Stimulated activated naive CD8-positive, alpha-beta T cell treated with anti-CD3 and anti-CD28 coated beads, Interleukin-15, amount 100 ng/mL, for 72 hours (primary cell): ENCODE measurements at regions not wholly inside any gene's neighbourhood (a gene's known extent, or its start where the extent isn't known, plus 50 kb on each side); places are given as distances from the start of the nearest gene placed in this dataset.
"Not testable (repeated sequence)": the region's sequence is repeated elsewhere in the genome, so short reads cannot be mapped to it uniquely, and the experiment has no call there.

Experiments used
- ATAC-seq: fragments of 150-1000 bp; cut with Tn5 transposase; 2 replicates; pipeline ENCODE4 v1.10.0; 2021; ENCODE audit warnings: mild to moderate bottlenecking, moderate library complexity
- DNase-seq, 2 donors: peaks; one replicate each; pipeline ENCODE4 v3.0.0; 2021 to 2022
- H3K27ac Mint-ChIP-seq, 2 donors: one replicate each; pipeline ENCODE4 v1.8.0; 2022; ENCODE audit warnings: mild to moderate bottlenecking in 2 of 2, mixed read lengths in 2 of 2, moderate library complexity in 2 of 2
- H3K27me3 Mint-ChIP-seq: one replicate; pipeline ENCODE4 v1.8.0; 2022; ENCODE audit warnings: mixed read lengths
- H3K4me1 Mint-ChIP-seq: one replicate; pipeline ENCODE4 v1.8.0; 2022; ENCODE audit warnings: mild to moderate bottlenecking, mixed read lengths
- H3K4me3 Mint-ChIP-seq, 2 donors: one replicate each; pipeline ENCODE4 v1.8.0; 2022; ENCODE audit warnings: mild to moderate bottlenecking in 2 of 2, mixed read lengths in 2 of 2, moderate library complexity in 1 of 2
- H3K9me3 Mint-ChIP-seq, 2 donors: one replicate each; pipeline ENCODE4 v1.8.0; 2022; ENCODE audit warnings: mixed read lengths in 2 of 2

DNA sequence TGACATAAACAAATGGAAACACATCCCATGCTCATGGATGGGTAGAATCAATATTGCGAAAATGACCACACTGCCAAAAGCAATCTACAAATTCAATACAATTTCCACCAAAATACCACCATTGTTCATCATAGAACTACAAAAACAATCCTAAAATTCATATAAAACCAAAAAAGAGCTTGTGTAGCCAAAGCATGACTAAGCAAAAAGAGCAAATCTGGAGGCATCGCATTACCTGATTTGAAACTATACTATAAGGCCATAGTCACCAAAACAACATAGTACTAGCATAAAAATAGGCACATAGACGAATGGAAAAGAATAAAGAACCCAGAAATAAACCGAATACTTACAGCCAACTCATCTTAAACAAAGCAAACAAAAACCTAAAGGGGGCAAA, 342.8 kb upstream of the AGA start:
- no peak for ATAC-seq
- peaks cover 0 to 8% of the 10 kb centered on the region in 2 donors for H3K9me3 Mint-ChIP-seq
- no peak overlapping the region for H3K4me3 Mint-ChIP-seq
- no peaks in the 10 kb centered on the region for H3K4me1 Mint-ChIP-seq
- no peak overlapping the region for H3K27ac Mint-ChIP-seq
- no peak for DNase-seq
- no peaks in the 10 kb centered on the region for H3K27me3 Mint-ChIP-seq

- Mint-ChIP-seq H3K4me1 (no peaks in the 10 kb centered on the region), H3K9me3 (no peaks in the 10 kb centered on the region), H3K27ac (no peak overlapping the region), H3K4me3 (no peak overlapping the region), H3K27me3 (no peaks in the 10 kb centered on the region)
- no peak for ATAC-seq
- no peak for DNase-seq
These were observed 347.4 kb upstream of the AGA start for GRCh38 chr4:177789610-177790009.

DNA sequence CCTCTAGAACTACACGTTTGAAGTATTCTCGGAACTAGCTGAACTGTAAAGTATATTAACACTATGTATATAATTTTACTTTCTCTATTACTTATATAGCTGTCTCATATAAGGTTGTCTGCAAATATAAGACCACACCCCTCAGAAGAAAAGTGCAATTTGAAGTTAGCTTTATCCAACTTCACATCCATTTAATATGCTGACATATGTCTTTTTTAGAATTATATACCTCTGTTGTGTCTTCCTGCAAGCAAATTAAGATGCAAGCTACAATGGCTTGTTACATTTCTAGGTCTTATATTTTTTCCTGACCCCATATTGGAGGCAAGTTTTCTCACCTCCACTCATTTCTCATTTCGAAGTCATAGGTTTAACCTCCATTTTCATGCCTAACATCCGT, 349.0 kb upstream of the AGA start:
- ATAC-seq (no peak), DNase-seq (no peak)
- no peak overlapping the region for H3K27ac Mint-ChIP-seq

DNA sequence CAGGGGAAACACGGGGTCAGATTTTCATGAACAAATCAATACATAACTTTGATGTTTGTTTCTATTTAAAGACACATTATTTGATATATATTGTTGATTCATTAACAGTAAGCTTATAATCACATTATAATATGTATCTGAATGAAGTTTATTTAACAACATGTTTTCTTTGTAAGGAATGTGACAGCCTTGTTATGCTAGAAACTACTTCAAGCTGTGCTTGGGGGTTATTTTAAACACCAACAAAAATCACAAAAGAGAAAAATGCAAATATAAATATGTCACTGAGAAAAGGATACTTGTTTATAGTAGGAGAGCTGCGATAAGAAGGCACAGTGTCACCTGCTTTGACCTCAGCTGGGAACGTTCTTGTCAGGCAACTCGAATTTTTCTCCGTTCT, 354.6 kb upstream of the AGA start:
- H3K4me3 Mint-ChIP-seq: no peak overlapping the region
- no peaks in the 10 kb centered on the region for H3K9me3 Mint-ChIP-seq

More for the DNA sequence above, 349.0 kb upstream of the AGA start:
- Mint-ChIP-seq H3K4me1 (no peaks in the 10 kb centered on the region), H3K27me3 (no peaks in the 10 kb centered on the region), H3K9me3 (no peaks in the 10 kb centered on the region), H3K4me3 (no peak overlapping the region)

GRCh38 chr4:177798161-177798560, 355.9 kb upstream of the AGA start:
- no peak overlapping the region for H3K4me3 Mint-ChIP-seq
- ATAC-seq: no peak
- no peaks in the 10 kb centered on the region for H3K9me3 Mint-ChIP-seq
- H3K27me3 Mint-ChIP-seq: no peaks in the 10 kb centered on the region
- H3K27ac Mint-ChIP-seq: no peak overlapping the region
- no peak for DNase-seq
- no peaks in the 10 kb centered on the region for H3K4me1 Mint-ChIP-seq

More for the DNA sequence above, 354.6 kb upstream of the AGA start:
- H3K27me3 Mint-ChIP-seq: no peaks in the 10 kb centered on the region
- no peaks in the 10 kb centered on the region for H3K4me1 Mint-ChIP-seq
- DNase-seq (no peak), ATAC-seq (no peak)
- H3K27ac Mint-ChIP-seq: no peak overlapping the region

DNA sequence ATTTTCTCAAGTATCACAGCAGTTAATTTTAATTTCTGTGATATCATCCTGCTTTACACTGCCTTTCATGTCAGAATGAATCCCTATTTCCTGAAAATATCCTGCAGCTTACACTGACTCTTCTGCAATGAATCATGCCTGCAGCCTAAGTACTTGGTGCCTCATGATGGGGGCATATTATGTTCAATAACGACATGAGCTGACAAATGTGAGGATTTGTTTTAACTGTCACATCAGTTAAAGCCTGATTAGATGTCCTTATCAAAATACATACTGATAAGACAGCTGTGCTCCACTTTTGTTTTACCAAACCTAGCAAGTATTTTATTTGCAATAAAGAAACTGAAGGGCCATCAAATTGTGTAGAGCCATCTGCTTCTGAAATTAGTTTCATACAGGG, 359.9 kb upstream of the AGA start:
- H3K27me3 Mint-ChIP-seq: no peaks in the 10 kb centered on the region
- DNase-seq (no peak), ATAC-seq (no peak)
- no peaks in the 10 kb centered on the region for H3K9me3 Mint-ChIP-seq
- no peaks in the 10 kb centered on the region for H3K4me1 Mint-ChIP-seq
- no peak overlapping the region for H3K27ac Mint-ChIP-seq
- H3K4me3 Mint-ChIP-seq: no peak overlapping the region

DNA sequence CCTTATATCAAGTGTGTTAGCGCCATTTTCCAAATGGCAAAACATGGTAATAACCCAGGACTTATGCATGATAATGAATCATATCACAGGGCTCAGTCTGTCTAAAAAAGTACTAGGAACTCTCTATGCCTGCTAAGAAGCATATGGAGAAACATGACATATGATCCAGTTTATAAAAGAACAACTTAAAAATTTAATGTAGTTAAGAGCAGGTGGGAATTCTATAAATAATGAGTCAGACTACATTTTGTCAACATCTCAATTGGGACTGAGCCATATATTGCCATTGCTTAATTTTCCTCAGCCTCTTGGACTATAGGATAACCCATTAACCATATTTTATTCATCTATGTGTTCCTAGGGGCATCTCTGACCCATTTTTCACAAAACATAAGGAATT, 360.4 kb upstream of the AGA start:
- Mint-ChIP-seq H3K27ac (no peak overlapping the region), H3K27me3 (no peaks in the 10 kb centered on the region), H3K9me3 (no peaks in the 10 kb centered on the region)

GRCh38 chr4:177803151-177803550, 360.9 kb upstream of the AGA start:
- Mint-ChIP-seq H3K9me3 (no peaks in the 10 kb centered on the region), H3K4me3 (no peak overlapping the region)
- ATAC-seq: no peak

More for the DNA sequence above, 360.4 kb upstream of the AGA start:
- ATAC-seq (no peak), DNase-seq (no peak)
- H3K4me1 Mint-ChIP-seq: no peaks in the 10 kb centered on the region
- no peak overlapping the region for H3K4me3 Mint-ChIP-seq

GRCh38 chr4:177809791-177810190, 367.6 kb upstream of the AGA start:
- no peak for ATAC-seq

More at GRCh38 chr4:177803151-177803550, 360.9 kb upstream of the AGA start:
- H3K27ac Mint-ChIP-seq: no peak overlapping the region
- no peaks in the 10 kb centered on the region for H3K4me1 Mint-ChIP-seq
- no peaks in the 10 kb centered on the region for H3K27me3 Mint-ChIP-seq
- no peak for DNase-seq

DNA sequence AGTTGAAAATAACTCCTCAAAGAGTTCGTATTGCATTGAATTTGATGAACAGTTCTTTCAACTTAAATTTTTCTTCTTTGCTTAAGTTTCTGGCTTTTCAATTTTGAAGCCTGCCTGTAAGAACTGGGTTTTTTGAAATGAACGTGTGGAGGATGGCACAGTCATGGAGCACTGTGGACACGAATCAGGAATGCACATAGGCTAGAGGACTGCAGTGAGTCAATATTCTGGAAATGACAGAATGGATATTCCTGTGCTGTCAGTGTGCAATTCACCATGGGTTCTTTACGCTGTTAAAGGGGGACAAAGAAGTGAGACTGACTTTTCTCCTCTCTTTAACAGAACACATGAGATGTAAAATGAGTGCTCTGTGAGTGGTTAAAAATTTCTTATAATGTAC, 368.0 kb upstream of the AGA start:
- H3K4me1 Mint-ChIP-seq: no peaks in the 10 kb centered on the region
- no peak overlapping the region for H3K27ac Mint-ChIP-seq
- no peak for ATAC-seq
- H3K4me3 Mint-ChIP-seq: no peak overlapping the region
- H3K9me3 Mint-ChIP-seq: no peaks in the 10 kb centered on the region
- H3K27me3 Mint-ChIP-seq: no peaks in the 10 kb centered on the region
- no peak for DNase-seq

More at GRCh38 chr4:177809791-177810190, 367.6 kb upstream of the AGA start:
- Mint-ChIP-seq H3K4me1 (no peaks in the 10 kb centered on the region), H3K9me3 (no peaks in the 10 kb centered on the region), H3K4me3 (no peak overlapping the region), H3K27me3 (no peaks in the 10 kb centered on the region), H3K27ac (no peak overlapping the region)
- no peak for DNase-seq

DNA sequence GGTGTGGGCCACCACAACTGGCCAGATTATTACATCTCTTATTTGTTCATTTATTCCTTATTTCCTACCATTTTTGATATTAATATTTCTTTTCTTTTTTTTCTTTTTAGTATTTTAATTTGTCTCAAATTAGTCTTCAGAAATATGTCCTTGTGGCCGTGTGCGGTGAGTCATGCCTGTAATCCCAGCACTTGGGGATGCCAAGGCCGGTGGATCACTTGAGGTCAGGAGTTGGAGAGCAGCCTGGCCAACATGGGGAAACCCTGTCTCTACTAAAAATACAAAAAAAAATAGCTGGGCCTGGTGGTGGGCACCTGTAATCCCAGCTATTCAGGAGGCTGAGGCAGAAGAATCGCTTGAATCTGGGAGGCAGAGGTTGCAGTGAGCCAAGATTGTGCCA, 376.2 kb upstream of the AGA start:
- ATAC-seq, DNase-seq, H3K4me3 Mint-ChIP-seq, H3K4me1 Mint-ChIP-seq, H3K27me3 Mint-ChIP-seq, H3K27ac Mint-ChIP-seq, H3K9me3 Mint-ChIP-seq: not testable (repeated sequence)

- DNase-seq (no peak), ATAC-seq (no peak)
- peaks cover under 1 to 5% of the 10 kb centered on the region in 2 donors for H3K9me3 Mint-ChIP-seq
- H3K4me1 Mint-ChIP-seq: no peaks in the 10 kb centered on the region
- H3K4me3 Mint-ChIP-seq: no peak overlapping the region
- H3K27me3 Mint-ChIP-seq: no peaks in the 10 kb centered on the region
- H3K27ac Mint-ChIP-seq: no peak overlapping the region
These were observed 384.7 kb upstream of the AGA start for GRCh38 chr4:177826973-177827372.

DNA sequence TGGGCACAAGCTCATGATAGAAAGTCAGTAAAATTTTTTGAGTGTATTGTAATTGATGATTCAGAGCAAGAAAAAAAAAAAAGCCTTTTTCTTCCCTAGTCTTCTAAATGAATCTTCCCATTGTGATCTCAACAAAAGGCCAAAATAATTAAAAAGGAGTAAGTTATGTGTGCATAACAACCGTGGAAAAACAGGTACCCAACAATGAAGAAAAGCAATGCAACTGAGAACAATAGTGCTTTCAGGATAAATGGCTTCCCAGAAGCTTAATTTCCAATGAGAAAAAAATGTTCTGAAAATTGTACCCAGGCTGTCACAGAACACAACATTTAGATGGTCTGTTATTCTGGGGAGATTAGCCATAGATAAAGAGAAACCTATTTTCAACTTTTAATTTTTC, 399.0 kb upstream of the AGA start:
- no peaks in the 10 kb centered on the region for H3K27me3 Mint-ChIP-seq
- DNase-seq (no peak), ATAC-seq (no peak)
- no peaks in the 10 kb centered on the region for H3K4me1 Mint-ChIP-seq
- no peaks in the 10 kb centered on the region for H3K9me3 Mint-ChIP-seq
- H3K4me3 Mint-ChIP-seq: no peak overlapping the region
- no peak overlapping the region for H3K27ac Mint-ChIP-seq

DNA sequence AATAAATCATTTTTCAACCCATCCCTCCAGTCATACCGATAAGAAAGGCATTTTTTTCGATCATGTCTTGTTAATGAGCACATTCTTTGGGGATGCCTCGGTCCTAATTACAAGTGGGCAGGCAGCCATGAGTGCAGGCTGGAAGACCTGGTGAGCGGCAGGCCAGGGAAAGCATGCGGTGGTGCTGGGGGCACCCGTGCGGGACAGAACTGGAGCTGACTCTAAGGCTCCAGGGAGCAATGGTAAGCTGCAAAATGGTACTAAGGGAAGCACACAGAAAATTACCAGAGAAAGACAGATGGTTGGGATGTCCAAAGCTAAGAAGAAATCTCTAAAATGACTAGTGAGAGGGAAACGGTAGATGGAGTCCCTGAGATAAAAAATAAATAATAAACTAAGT, 411.0 kb upstream of the AGA start:
- no peak overlapping the region for H3K27ac Mint-ChIP-seq
- H3K4me1 Mint-ChIP-seq: no peaks in the 10 kb centered on the region
- no peak for DNase-seq
- H3K4me3 Mint-ChIP-seq: no peak overlapping the region
- peaks cover 0 to 6% of the 10 kb centered on the region in 2 donors for H3K9me3 Mint-ChIP-seq
- no peak for ATAC-seq
- H3K27me3 Mint-ChIP-seq: no peaks in the 10 kb centered on the region

- Mint-ChIP-seq H3K4me3 (no peak overlapping the region), H3K27ac (no peak overlapping the region), H3K4me1 (no peaks in the 10 kb centered on the region), H3K9me3 (peaks cover 0 to 6% of the 10 kb centered on the region in 2 donors), H3K27me3 (no peaks in the 10 kb centered on the region)
- DNase-seq: no peak
- no peak for ATAC-seq
These were observed 413.4 kb upstream of the AGA start for GRCh38 chr4:177855507-177856197.

GRCh38 chr4:177860171-177860570, 417.9 kb upstream of the AGA start:
- no peaks in the 10 kb centered on the region for H3K27me3 Mint-ChIP-seq
- ATAC-seq: no peak

GRCh38 chr4:177861551-177862094, 419.4 kb upstream of the AGA start:
- no peak overlapping the region for H3K27ac Mint-ChIP-seq
- no peak for ATAC-seq
- no peaks in the 10 kb centered on the region for H3K27me3 Mint-ChIP-seq
- H3K9me3 Mint-ChIP-seq: peaks cover 0 to 5% of the 10 kb centered on the region in 2 donors
- no peaks in the 10 kb centered on the region for H3K4me1 Mint-ChIP-seq
- H3K4me3 Mint-ChIP-seq: no peak overlapping the region
- DNase-seq: no peak

More at GRCh38 chr4:177860171-177860570, 417.9 kb upstream of the AGA start:
- DNase-seq: no peak
- Mint-ChIP-seq H3K4me3 (no peak overlapping the region), H3K9me3 (peaks cover 0 to under 1% of the 10 kb centered on the region in 2 donors), H3K27ac (no peak overlapping the region), H3K4me1 (no peaks in the 10 kb centered on the region)
